GM19395 (cell line): ENCODE measurements at regions not wholly inside any gene's neighbourhood (a gene's known extent, or its start where the extent isn't known, plus 50 kb on each side); places are given as distances from the start of the nearest gene placed in this dataset.
"Not testable (repeated sequence)": the region's sequence is repeated elsewhere in the genome, so short reads cannot be mapped to it uniquely, and the experiment has no call there.

ENCODE experiments used
- ATAC-seq: cut with Tn5 transposase; IDR thresholded peaks from one replicate; pipeline ENCODE4 v1.9.1; 2021; ENCODE audit warnings: mild to moderate bottlenecking, moderate library complexity; ENCODE audit not compliant: unreplicated experiment

- ATAC-seq: no peak
Measured at GRCh38 chr10:121316432-121316831, 281.8 kb downstream of the FGFR2 start.

GRCh38 chr10:121317374-121317773 lies 280.9 kb downstream of the FGFR2 start:
- no peak for ATAC-seq

GRCh38 chr10:121322046-121322445 lies 276.2 kb downstream of the FGFR2 start:
- no peak for ATAC-seq

DNA sequence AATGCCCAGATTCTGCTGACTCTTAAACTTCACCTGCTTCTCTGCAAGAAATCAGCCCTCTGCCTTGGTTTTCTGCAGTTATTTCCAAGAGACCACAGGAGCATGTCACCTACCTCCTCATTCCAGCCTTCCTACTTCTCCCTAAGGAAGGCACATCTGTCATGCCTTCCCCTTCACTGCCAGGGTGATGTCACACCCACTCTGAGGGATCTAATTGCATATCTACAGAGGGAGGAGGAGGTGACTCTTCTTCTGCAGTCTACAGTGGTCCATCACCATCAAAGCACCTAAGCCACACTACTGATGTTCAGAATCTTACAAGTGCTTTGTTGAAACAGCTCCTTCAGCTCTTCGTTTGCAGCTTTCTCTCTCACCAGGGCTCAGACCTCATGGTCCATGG lies 275.5 kb downstream of the FGFR2 start:
- ATAC-seq: no peak

DNA sequence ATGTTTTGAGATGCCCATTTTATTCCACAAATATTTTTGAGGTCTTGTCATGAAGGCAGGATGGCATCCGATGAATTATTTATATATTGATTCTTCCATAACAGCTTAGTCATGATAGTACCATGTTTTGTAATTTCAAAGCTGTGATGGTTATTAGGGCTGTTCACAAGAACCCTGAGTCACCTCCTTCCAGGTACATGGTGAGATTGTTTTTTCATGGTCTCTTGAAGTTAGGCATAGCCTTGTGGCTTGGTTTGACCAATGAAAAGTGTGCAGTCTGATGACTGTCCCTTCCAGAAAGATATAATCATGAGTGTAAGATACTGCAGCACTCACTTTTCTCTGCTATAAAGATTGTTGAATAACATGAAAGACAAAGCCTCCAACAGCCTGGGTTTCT lies 274.8 kb downstream of the FGFR2 start:
- no peak for ATAC-seq

DNA sequence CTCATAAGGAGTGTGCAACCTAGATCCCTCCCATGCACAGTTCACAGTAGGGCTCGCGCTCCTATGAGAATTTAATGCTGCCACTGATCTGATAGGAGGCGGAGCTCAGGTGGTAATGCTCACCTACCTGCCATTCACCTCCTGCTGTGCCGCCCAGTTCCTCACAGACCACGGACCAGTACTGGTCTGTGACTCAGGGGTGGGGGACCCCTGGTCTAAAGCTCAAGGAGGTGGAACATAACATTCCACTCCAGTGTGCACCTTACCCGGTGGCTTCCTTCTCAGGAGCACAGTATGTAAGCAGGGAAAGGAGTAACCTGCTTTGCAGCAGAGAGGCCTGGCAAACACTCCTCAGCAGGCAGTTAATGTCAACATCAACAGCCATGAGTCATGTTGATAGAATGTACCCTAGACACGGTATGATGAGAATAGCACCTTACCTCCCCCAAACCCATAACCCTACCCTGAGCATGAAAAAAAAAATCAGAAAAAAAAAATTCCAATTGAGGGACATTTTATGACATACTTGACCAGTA lies 273.5 kb downstream of the FGFR2 start:
- ATAC-seq: no peak

- no peak for ATAC-seq
Measured at GRCh38 chr10:121325490-121326231, 272.6 kb downstream of the FGFR2 start.

GRCh38 chr10:121326905-121327304 lies 271.3 kb downstream of the FGFR2 start:
- no peak for ATAC-seq

GRCh38 chr10:121327727-121328126 lies 270.5 kb downstream of the FGFR2 start:
- ATAC-seq: no peak

DNA sequence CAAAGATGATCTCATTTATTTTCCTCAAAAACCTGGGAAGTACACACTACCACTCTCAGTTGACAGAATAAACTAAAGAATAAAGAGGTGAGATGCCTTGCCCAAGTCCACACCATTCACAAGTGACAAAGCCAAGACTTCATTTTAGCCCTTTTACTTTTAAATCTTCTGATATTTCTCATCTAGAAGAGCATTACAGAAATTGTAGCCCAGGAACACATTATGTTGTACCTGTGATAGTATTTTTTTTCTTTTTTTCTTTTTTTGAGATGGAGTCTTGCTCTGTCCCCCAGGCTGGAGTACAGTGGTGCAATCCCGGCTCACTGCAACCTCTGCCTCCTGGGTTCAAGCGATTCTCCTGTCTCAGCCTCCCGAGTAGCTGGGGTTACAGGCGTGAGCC lies 268.6 kb downstream of the FGFR2 start:
- ATAC-seq: not testable (repeated sequence)

DNA sequence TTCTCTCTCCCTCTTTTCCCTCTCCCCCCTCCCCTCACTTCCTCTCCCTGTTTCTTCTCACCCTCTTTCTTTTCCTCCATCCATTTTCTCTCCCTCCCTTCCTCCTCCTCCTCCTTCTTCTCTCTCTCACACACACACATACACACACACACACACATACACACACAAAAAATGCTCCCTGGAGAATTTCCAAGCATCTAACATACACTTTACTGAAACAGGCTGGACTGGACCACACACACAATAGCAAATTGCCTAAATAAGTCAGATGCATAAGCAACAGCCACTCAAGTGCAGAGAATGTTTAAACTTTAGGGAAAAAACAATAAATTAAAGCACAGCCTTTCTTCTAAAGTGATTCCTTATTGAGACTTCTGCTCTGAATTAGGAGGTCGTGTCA lies 267.7 kb downstream of the FGFR2 start:
- ATAC-seq: no peak

DNA sequence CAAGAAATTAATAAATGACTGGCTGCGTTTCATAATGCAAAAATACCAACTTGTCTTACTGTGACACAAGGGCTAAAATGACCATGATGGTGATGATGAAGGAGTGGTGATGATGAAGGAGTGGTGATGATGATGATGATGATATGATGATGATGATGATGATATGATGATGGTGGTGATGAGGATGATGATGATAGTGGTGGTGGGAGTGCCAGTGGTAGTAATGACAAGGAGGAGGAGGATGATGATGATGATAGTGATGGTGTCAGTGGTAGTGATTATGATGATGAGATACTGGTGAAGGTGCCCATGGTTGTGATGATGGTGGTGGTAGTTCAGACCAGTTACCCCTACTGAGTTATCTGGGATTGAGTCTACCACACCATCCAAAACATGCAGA lies 265.9 kb downstream of the FGFR2 start:
- ATAC-seq: no peak

DNA sequence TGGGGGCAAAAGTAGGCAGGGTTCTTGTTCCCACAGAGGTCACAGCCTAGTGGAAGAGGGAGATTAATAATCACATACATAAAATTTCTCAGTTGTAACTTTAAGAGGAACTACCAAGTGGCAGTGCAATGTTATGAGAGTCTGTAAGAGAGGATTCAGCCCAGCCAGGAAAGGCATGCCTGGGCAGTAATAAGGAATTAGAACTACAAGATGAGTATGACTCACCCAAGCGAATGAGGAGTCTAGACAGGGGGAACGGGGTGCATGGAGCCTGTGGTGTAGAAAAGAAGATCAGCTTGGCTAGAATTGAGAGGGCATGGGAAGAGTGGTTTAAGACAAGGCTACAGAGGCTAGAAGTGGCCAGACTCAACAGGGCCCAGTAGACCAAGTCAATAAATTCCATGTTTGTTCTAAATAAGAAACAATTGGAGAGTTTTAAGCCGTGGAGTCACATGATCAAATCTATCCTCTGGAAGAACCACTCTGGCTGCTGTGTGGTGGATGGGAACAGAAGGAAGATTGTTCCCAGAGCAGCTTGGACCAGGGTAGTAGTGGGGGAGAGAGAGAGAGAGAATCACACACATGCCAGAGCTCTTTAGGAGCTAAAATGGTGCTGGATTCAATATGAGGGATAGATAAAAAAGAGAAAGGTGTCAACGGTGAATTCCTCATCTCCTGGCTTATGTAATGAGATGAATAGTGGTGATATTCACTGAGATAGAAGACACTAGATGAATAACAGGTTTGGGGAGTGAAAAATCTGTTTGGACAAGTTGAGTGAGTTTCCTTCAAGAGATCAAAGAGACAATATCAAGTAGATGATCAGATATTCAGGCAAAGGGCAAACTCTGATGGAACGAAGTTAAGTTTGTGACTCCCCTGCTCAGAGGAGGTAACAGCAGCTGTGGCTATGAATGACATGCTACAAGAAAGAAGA lies 265.1 kb downstream of the FGFR2 start:
- ATAC-seq: no peak

GRCh38 chr10:121335386-121335925 lies 262.8 kb downstream of the FGFR2 start:
- no peak for ATAC-seq

- ATAC-seq: no peak
Measured at GRCh38 chr10:121337427-121337826, 260.8 kb downstream of the FGFR2 start.

- ATAC-seq: no peak
Measured at GRCh38 chr10:121338206-121338980, 259.9 kb downstream of the FGFR2 start.

DNA sequence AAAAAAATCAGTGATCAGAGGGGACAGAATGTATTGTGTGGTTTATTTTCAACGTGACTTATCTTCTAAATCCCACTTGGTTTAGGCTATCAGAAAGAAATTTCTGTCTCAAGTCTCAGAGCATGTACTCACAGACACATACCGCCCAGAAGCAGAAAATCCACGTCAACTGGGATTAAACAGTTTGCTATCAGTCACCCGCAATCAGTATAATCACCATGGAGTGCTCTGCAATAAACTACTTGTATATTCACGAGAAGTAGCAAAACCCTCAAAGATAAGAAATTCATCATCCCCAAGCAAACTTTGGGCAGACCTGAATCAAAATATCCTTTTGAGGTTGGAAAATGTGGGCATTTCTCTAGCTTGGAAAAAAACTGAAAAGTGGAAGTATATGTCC lies 259.1 kb downstream of the FGFR2 start:
- no peak for ATAC-seq

GRCh38 chr10:121340271-121340831 lies 257.9 kb downstream of the FGFR2 start:
- no peak for ATAC-seq

DNA sequence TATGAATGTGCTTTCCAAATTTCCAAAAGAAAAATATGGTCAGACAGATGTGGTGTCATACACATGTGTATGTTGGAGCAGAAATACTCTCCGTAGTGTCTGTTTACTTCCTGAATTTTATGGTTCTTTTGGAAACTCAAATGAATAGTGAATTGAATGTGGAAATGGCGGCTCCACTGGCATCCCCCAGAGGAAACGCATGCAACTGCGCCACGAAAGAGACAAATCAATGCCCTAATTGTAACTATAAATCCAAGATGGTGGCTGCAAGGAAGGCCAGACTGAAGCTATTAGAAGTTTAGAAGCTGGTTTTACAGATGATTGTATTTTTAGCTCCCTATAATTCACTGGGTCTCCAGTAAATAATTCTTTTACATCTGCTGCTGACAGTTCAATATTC lies 246.7 kb downstream of the FGFR2 start:
- ATAC-seq: no peak

GRCh38 chr10:121352231-121352855 lies 245.9 kb downstream of the FGFR2 start:
- no peak for ATAC-seq
